ENCODE measurements at regions not wholly inside any gene's neighbourhood (a gene's known extent, or its start where the extent isn't known, plus 50 kb on each side); places are given as distances from the start of the nearest gene placed in this dataset.

GRCh38 chr9:106019039-106019680 is 324.8 kb downstream of the TMEM38B start:
- no peak for DNase-seq (ENCODE audit: low spot score)
- H3K9ac ChIP-seq (ENCODE audit: low read depth in 1 of 2, low read length in 2 of 2), result no peak overlapping the region
- no peak overlapping the region for H3K27ac ChIP-seq (ENCODE audit: low read depth in 1 of 2, low read length in 2 of 2)
- no peak overlapping the region for H3K4me3 ChIP-seq (ENCODE audit: low read depth in 1 of 3, low read length in 3 of 3)
- H3K27me3 ChIP-seq (ENCODE audit: control insufficient read depth in 4 of 4, insufficient read depth in 4 of 4, low read length in 3 of 4), result no peaks in the 10 kb centered on the region
- 29% methylated on average over 3 of the region's 3 CpGs for WGBS
- H3K36me3 ChIP-seq (ENCODE audit: control insufficient read depth in 4 of 4, insufficient read depth in 3 of 4, low read depth in 1 of 4, low read length in 3 of 4), result no peaks in the 10 kb centered on the region
- TF ChIP-seq HNF4A (conservative IDR thresholded peaks at IDR 0.05) (no peak), NR2F2 (IDR thresholded peaks at IDR 0.05) (no peak)
- no peaks in the 10 kb centered on the region for H3K9me3 ChIP-seq (ENCODE audit: control insufficient read depth in 4 of 4, low read length in 3 of 4)
- no peaks in the 10 kb centered on the region for H3K4me1 ChIP-seq (ENCODE audit: control insufficient read depth in 4 of 4, insufficient read depth in 4 of 4, low read length in 3 of 4)

- WGBS, result 90% methylated on average over 5 of the region's 5 CpGs
- no peak for DNase-seq (ENCODE audit: low spot score)
These were observed 325.4 kb downstream of the TMEM38B start for GRCh38 chr9:106019702-106020101.

More at GRCh38 chr9:106019702-106020101, 325.4 kb downstream of the TMEM38B start:
- H3K36me3 ChIP-seq (ENCODE audit: control insufficient read depth in 4 of 4, insufficient read depth in 3 of 4, low read depth in 1 of 4, low read length in 3 of 4), result no peaks in the 10 kb centered on the region
- no peak for TF ChIP-seq ZBTB33 (IDR thresholded peaks at IDR 0.05)
- no peak for TF ChIP-seq JUND (IDR thresholded peaks at IDR 0.05)
- no peak for TF ChIP-seq NR2F2 (IDR thresholded peaks at IDR 0.05)
- no peak for TF ChIP-seq YY1 (IDR thresholded peaks at IDR 0.05)
- TF ChIP-seq HNF4G (IDR thresholded peaks at IDR 0.05), result no peak
- TF ChIP-seq SP1 (IDR thresholded peaks at IDR 0.05), result no peak
- no peak for TF ChIP-seq HNF4A (conservative IDR thresholded peaks at IDR 0.05)
- TF ChIP-seq RXRA (IDR thresholded peaks at IDR 0.05), result no peak
- no peak for TF ChIP-seq RAD21 (IDR thresholded peaks at IDR 0.05)
- TF ChIP-seq CTCF (IDR thresholded peaks at IDR 0.05; ENCODE audit: low read depth, low read length, missing input control), result no peak
- TF ChIP-seq GABPA (IDR thresholded peaks at IDR 0.05 in 1 of 2, conservative IDR thresholded peaks at IDR 0.05 in 1 of 2), result no peak
- no peak for TF ChIP-seq MAX (IDR thresholded peaks at IDR 0.05)
- TF ChIP-seq REST (IDR thresholded peaks at IDR 0.05), result no peak
- no peak for TF ChIP-seq FOXA1 (IDR thresholded peaks at IDR 0.05)
- TF ChIP-seq, protein P1, sequence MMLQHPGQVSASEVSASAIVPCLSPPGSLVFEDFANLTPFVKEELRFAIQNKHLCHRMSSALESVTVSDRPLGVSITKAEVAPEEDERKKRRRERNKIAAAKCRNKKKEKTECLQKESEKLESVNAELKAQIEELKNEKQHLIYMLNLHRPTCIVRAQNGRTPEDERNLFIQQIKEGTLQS (IDR thresholded peaks at IDR 0.05), result no peak
- TF ChIP-seq TAF1 (conservative IDR thresholded peaks at IDR 0.05), result no peak
- H3K9me3 ChIP-seq (ENCODE audit: control insufficient read depth in 4 of 4, low read length in 3 of 4), result no peaks in the 10 kb centered on the region
- H3K4me1 ChIP-seq (ENCODE audit: control insufficient read depth in 4 of 4, insufficient read depth in 4 of 4, low read length in 3 of 4), result no peaks in the 10 kb centered on the region
- H3K9ac ChIP-seq (ENCODE audit: low read depth in 1 of 2, low read length in 2 of 2), result no peak overlapping the region
- no peaks in the 10 kb centered on the region for H3K27me3 ChIP-seq (ENCODE audit: control insufficient read depth in 4 of 4, insufficient read depth in 4 of 4, low read length in 3 of 4)
- H3K4me3 ChIP-seq (ENCODE audit: low read depth in 1 of 3, low read length in 3 of 3), result no peak overlapping the region
- no peak overlapping the region for H3K27ac ChIP-seq (ENCODE audit: low read depth in 1 of 2, low read length in 2 of 2)

Measured in liver (tissue), 8 donors.